ENCODE measurements at regions not wholly inside any gene's neighbourhood (a gene's known extent, or its start where the extent isn't known, plus 50 kb on each side); places are given as distances from the start of the nearest gene placed in this dataset.
"Not testable (repeated sequence)": the region's sequence is repeated elsewhere in the genome, so short reads cannot be mapped to it uniquely, and the experiment has no call there.

- DNase-seq, result no peak
Measured at GRCh38 chr2:215644233-215644897, 208.5 kb upstream of the FN1 start.

GRCh38 chr2:215638687-215639086, 202.8 kb upstream of the FN1 start:
- DNase-seq, result no peak

GRCh38 chr2:215637651-215638050, 201.8 kb upstream of the FN1 start:
- peak; percentile 76 for DNase-seq

GRCh38 chr2:215636816-215637215, 200.9 kb upstream of the FN1 start:
- no peak for DNase-seq

- peak; percentile 38 for DNase-seq
Measured at GRCh38 chr2:215635788-215636139, 199.9 kb upstream of the FN1 start.

- DNase-seq, result no peak
Measured at GRCh38 chr2:215635071-215635787, 199.4 kb upstream of the FN1 start.

- DNase-seq, result no peak
Measured at GRCh38 chr2:215633360-215633759, 197.5 kb upstream of the FN1 start.

GRCh38 chr2:215631696-215632095, 195.8 kb upstream of the FN1 start:
- DNase-seq, result no peak

- not testable (repeated sequence) for DNase-seq
Measured at GRCh38 chr2:215630796-215631195, 194.9 kb upstream of the FN1 start.

GRCh38 chr2:215627771-215628170, 191.9 kb upstream of the FN1 start:
- DNase-seq, result no peak

GRCh38 chr2:215626812-215627281, 191.0 kb upstream of the FN1 start:
- peak; percentile 77 for DNase-seq

- DNase-seq, result no peak
Measured at GRCh38 chr2:215626063-215626462, 190.2 kb upstream of the FN1 start.

- no peak for DNase-seq
Measured at GRCh38 chr2:215625207-215625606, 189.3 kb upstream of the FN1 start.

- peak; percentile 96 for DNase-seq
Measured at GRCh38 chr2:215624423-215624829, 188.6 kb upstream of the FN1 start.

- no peak for DNase-seq
Measured at GRCh38 chr2:215622837-215623236, 187.0 kb upstream of the FN1 start.

GRCh38 chr2:215621381-215621780, 185.5 kb upstream of the FN1 start:
- no peak for DNase-seq

GRCh38 chr2:215620528-215620927, 184.7 kb upstream of the FN1 start:
- DNase-seq, result no peak

GRCh38 chr2:215619989-215620388, 184.1 kb upstream of the FN1 start:
- DNase-seq, result no peak

GRCh38 chr2:215619022-215619958, 183.4 kb upstream of the FN1 start:
- DNase-seq, result peak; percentile 81

- DNase-seq, result no peak
Measured at GRCh38 chr2:215618145-215618544, 182.3 kb upstream of the FN1 start.

GRCh38 chr2:215617060-215617824, 181.4 kb upstream of the FN1 start:
- no peak for DNase-seq

GRCh38 chr2:215615803-215616174, 179.9 kb upstream of the FN1 start:
- no peak for DNase-seq

Measured in fibroblast of upper back skin (primary cell).